Hippocampal formation (tissue), 2 donors: ENCODE measurements at regions not wholly inside any gene's neighbourhood (a gene's known extent, or its start where the extent isn't known, plus 50 kb on each side); places are given as distances from the start of the nearest gene placed in this dataset.
A peak's percentile ranks its signal among the peaks of the same experiment; 100 is the strongest.
"Not testable (repeated sequence)": the region's sequence is repeated elsewhere in the genome, so short reads cannot be mapped to it uniquely, and the experiment has no call there.

Experiments
- DNase-seq, 2 donors: peaks; one replicate each; lab custom pipeline; 2025; lab: John Stamatoyannopoulos, UW

DNA sequence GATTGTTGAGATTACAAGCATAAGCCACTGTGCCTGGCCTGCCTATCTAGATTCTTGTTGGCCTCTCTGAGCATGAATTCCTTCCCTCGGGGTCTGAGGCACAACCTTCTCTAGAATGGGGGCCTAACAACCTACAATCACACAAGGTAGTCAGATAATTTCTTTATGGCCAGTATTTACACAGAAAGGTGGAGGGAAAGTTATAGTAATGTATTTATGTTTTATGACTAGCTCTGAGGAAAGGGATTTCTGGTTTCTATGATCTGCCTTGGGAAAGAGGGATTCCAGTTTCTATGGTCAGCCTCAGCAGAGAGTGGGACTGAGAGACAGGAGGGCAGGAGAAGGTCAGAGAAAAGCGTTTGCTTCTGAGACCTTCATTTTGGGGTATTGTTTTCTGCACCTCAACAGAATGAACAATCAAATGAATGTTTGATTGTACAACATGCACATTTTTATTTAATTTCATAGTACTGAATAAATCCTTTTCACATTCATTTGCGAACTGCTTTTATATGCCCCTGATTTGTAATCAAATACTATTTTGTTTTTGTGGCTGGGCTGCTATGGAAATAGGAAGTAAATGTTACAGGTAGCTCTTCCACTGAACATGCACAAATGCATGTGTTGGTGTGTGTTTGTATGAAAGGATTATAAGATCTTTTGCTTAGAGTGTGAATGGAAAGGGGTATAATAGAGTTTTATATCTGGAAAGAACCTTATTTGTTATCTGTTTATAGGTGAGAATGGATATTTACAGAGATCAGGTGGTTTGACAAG lies 499.7 kb upstream of the RGS6 start:
- no peak for DNase-seq

DNA sequence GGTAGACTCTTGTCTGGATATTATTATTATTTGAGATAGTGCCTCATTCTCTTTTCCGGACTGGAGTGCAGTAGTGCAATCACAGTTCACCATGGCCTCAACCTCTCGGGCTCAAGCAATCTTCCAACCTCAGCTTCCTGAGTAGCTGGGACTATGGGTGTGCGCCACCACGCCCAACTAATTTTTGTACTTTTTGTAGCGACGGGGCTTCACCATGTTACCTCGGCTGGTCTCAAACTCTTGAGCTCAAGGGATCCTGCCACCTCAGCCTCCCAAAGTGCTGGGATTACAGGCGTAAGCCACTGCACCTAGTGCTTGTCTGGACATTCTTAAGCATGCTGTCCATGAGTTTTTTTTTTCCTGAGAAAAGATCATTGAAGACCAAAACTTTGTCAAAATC lies 498.9 kb upstream of the RGS6 start:
- DNase-seq: no peak

DNA sequence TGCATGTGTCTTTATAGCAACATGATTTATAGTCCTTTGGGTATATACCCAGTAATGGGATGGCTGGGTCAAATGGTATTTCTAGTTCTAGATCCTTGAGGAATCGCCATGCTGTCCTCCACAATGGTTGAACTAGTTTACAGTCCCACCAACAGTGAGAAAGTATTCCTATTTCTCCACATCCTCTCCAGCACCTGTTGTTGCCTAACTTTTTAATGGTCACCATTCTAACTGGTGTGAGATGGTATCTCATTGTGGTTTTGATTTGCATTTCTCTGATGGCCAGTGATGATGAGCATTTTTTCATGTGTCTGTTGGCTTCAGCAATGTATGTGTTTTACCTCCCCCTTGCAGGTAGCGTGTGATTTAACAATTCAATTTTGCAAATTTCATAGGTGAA lies 496.6 kb upstream of the RGS6 start:
- not testable (repeated sequence) for DNase-seq

DNA sequence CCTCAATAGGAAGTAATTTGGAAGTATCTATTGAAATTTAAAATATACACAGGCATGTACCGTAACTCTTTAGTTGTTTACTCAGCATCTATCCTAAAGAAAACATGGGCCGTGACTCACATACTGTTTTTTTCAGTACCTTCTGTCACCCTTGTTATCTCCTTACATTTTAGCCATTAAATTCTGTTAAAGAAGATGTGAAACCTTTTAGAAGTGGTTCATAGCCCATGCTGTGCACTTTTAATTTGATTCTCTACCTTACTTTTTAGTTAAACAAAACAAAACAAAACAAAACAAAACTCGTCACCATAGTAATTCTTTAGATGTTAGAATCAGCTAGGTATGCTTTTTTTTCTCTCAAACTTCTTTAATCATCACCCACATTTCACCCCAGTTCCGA lies 494.4 kb upstream of the RGS6 start:
- no peak for DNase-seq

DNA sequence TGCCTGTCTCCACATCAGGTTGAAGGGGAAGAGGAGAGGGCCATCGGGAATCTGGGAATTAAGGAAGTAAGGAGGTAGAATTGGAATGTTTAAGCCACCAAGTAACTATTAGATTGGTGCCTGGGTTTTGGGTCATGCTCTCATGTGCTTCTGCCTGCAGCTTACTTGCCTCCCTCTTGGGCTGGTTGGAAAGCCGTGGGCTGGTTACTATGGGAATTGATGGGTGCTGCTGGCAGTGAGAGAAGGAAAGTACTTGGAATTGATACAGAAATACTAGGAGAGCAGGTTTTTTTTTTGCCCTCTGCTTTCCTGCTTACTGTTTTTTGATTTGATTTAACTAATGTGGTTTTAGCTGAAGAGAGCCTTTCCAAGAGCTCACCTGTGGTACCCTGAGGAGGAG lies 493.5 kb upstream of the RGS6 start:
- DNase-seq: peak in 1 of 2 donors; percentile 61

DNA sequence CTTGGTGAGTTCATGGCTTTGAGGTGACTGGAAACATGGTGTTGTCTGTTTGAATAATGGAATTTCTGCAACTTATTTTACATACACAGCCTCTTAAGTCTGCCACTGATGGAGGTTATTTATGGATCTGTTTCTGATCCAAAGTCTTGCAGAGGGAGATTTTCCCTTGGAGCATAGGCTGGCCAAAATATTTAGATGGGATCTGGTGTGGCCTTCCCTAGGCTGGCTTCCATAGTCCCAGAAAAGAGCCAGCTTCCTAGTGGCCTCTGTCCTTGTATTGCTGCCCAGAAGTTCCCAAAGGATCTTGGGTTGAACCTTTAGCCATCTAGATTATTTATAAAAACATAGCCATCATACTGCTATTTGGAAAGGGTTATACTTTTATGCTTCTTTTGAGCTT lies 491.1 kb upstream of the RGS6 start:
- no peak for DNase-seq

DNA sequence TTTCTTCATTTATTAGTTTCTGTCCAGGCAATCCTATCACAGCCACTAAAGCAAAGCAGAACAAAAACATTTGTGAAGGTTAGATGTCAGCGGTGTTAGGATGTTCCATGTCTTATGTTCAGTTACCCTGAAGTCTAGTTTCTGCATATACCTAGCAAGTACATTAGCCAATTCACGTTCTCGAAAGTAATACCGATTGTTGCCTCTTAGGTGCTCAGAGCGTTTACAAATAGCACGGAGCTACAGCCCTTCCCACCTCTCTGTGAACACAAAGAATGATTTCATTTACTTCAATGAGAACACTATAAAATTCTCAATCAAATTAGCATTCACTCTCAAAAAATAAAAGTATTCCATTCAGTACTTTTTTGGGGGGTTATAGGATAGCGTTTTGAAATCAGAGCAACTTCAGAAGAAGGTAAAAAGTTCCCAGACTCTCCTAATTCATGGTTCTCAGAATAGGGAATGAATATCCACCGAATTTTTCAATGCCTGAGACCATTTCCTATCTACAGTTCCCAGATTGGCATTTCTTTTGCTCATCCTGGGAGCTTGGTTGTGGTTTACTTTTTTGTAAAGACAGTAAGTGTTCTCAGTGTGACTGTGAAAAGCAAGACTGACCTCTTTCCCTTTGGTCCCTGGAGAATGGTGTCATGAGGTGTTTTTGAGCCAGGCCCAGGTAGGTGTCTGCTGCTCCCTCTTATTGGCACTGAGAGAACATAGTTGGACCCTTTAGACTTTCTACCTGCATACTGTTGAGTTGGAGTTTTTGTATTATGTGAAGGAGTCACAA lies 488.0 kb upstream of the RGS6 start:
- DNase-seq: no peak

DNA sequence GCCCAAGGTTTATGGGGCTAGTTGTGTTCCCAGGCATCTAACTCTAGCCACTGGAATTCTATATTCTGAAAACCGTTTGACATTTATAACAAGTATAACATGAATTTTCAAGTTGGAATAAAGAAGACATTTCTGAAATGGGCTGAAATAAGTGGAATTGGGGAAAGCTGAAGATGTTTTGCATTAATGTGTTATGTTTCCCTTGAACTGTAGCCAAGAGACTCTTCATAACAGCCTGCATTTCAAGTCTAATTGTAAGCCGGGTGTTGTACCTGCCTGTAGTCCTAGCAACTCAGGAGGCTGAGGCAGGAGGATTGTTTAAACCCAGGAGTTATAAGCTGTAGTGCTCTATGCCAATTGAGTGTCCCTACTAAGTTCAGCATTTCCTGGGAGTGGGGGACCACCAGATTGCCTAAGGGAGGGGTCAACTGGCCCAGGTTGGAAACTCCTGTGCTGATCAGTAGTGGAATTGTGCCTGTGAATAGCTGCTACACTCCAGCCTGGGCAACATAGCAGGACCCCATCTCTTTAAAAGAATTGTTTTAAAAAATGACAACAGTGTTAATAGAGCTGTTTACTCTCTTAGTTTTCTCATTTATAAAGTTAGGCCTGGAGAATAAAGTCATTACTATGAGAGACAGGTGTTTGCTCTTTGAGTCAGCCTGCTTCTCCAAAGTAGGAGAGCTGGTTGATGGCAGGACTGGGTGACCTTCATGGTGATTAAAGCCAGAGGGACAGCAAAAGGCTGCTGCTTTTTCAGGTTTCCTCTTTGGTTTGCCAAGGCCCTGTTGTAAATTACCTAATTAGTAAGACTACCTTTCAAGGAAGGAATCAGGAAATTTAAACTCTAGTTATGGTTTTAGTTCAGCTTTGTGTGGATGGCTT lies 483.6 kb upstream of the RGS6 start:
- DNase-seq: no peak

DNA sequence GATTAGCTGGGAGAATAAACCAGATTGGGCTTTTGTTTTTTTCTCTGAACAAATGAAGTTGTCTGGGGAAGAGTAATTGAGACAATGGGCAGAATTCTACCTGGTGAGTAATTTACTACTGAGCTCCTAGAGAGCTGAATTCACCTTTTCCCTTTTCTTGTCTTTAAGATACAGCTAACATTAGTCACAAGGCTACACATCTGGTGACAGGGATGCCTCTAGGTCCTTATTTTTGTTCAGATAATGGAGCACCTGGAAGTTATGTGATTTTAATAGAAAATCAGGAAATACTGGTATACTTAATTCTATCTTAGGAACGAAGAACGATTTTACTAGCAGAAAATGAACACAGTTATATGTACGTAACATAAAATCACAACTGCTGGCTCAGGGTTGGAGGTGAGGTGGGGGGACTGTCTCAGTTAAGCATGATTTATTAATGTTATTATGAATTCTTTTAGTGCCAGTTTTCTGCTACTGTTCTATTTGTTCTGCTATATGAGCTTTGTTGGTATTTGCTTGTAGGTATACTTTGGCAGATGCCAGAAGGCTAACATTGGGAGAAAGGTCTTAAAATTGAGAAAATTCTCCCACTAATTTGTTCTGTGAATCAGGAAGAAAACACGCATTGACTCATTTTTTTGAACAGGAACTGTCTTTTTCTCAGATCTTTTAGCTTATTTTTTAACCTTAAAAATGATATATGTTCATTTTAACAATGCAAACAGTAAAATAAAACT lies 482.7 kb upstream of the RGS6 start:
- DNase-seq: no peak

DNA sequence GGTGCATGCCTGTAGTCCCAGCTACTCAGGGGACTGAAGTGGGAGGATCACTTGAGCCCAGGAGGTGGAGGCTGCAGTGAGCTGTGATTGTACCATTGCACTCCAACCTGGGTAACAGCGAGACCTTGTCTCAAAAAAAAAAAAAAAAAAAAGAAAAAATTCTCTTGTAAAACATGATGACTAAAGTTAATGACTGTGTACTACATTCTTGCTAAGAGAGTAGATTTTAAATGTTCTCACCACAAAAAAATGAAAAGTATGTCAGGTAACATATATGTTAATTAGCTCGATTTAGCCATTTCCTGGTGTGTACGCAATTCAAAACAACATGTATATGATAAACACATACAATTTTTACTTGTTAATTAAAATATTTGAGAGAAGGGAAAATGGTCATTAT lies 480.7 kb upstream of the RGS6 start:
- DNase-seq: no peak

DNA sequence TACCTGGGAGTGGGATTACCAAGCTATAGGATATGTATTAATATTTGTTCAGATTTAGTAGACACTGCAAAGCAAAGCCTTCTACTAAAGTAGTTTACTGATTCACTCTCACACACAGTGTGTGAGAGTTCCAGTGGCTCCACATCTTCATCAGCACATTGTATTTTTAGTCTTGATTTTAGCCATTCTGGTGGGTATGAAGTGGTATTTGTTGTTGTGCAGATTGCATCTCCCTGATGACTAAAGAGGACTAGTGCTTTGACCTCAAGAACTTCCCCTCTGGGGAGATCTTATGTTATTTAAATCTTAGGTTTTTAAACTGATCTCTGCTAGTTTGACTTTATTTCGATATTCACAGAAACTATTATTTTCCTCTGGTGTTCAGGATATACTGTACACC lies 479.7 kb upstream of the RGS6 start:
- DNase-seq: no peak

DNA sequence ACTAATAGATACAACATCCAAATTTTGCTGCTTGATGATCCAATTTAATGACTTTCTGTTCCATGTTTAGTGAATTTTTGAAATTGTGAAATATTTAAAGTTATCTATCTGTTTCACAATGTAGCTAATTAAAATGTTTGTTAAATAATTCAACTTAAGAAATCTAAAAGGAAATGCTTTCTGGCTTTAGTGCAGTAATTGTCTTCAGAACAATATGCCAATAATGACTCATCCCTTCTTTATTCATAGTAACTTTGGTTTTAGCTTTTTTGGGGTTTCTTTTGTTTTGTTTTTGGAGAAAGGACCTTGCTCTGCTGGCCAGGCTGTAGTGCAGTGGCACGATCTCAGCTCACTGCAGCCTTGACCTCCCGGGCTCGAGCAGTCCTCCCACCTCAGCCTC lies 479.2 kb upstream of the RGS6 start:
- DNase-seq: no peak

DNA sequence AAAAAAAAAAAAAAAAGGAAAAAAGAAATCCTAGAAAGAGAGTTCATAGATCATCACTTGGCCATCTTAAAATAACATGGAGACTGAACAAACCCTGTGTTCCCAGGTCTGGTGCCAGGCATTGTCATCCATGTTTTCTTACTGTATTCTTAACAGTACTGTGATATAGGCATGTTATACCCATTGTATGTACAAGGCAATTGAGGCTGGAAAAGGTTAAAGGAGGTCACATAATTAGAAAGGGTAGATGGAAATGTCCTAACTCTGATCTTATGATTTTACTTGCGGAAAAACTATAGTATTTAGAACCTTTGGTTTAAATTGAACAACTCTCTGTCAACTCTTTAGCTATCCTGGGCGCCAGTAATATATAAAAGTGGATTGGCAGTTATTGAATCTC lies 478.2 kb upstream of the RGS6 start:
- DNase-seq: no peak

DNA sequence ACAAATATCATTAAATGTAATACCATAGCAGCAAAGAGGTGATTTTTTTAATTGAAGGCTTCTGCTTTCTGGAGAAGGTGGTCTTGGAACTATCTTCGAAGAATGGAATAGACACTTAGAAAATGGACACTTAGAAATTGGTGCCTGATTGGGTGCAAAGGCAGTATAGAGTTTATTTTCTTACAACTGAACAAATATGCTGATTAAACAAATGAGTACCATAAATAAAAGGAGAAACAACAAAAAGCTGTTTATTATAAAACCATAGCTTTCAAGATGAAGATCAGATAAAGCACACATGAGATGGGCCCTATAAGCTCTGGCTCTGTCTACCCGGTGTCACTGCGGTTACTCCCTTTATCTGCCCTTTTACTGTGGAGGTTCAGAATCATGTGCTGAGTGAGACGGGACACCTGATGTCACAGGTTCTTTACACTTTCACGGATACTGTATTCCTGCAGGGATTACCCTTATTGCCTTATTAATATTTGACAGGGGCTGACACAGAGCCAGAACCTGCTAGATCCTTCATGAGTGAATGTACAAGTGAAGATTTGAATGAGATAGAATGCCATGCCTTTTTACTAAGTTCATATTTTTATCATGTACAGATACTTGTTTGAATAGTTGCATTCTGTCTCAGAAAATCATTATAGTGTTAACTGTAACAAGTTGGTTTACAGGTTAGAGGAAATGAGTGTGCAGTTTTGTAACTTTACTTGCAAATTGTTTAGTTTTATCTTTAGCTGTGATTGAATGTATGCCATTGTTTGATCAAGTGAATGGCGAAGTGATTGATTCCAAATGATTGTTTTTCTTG lies 477.5 kb upstream of the RGS6 start:
- DNase-seq: no peak

DNA sequence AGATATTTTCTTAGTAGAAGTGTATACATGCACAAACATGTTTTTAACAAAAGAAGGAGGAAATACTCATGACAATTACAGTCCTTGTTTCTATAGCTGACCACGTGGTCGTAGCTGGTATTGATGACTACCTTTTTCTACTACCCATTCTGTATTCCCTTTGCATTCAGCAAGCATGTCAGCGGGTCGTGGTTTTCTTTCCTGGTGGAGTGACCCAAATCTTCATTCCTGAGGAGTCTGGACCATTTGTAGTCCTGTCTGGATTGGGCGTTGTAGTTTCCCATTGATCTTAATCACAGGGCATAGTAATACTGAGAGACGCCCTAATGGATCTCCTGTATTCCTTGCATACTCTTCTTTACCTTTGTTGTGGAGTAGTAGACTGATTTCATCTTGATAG lies 472.1 kb upstream of the RGS6 start:
- DNase-seq: no peak

DNA sequence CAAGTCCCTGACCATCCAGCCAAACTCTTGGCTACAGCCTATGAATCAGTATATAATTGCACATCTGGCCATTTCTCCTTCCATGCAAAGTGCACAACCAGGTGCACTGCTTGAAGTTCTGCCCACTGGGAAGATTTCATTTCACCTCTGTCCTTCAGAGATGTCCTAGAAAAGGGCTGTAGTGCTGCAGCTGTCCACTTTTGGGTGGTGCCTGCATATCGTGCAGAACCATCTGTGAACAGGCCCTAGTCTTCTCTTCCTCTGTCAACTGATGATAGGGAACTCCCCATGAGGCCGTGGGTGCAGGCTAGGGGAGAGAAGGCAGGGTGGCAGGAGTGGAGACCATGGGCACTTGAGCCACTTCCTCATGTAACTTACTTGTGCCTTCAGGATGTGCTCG lies 470.6 kb upstream of the RGS6 start:
- not testable (repeated sequence) for DNase-seq

DNA sequence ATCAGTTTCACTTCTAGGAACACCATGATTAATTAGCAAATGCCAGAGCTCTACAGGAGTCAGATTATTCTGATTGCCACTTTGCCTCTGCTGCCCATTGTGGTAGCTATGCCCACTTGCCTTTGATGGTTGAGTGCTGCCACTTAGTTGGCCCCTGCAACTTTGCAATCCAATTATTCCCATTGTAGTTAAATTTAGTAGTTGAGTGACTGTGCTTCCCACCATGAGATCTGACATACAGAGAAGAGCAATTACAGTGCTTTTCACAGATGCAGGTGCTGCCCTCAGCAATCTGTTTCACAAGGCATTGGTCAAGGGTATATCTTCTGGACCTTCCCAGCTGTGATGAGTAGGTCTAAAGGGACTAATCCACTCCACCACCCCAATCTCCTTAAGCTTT lies 468.4 kb upstream of the RGS6 start:
- no peak for DNase-seq

DNA sequence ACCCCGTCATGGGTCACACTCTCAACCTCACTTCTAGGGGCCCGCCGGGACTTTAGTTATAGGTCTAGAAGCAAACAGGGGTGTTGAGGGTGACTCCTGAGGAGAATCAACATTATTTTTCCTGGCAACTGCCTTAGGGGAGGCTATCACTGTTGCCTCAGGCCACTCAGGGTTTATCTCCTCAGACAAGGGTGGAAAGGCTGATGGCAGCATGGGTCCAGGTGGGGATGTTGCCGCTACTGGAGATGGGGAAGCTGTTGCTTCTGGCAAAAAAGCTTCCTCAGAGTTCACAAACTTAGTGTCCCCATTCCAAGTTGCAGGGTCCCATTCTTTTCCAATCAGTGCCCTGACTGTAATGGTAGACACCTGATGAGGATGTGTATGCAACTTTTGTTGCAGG lies 467.4 kb upstream of the RGS6 start:
- no peak for DNase-seq

DNA sequence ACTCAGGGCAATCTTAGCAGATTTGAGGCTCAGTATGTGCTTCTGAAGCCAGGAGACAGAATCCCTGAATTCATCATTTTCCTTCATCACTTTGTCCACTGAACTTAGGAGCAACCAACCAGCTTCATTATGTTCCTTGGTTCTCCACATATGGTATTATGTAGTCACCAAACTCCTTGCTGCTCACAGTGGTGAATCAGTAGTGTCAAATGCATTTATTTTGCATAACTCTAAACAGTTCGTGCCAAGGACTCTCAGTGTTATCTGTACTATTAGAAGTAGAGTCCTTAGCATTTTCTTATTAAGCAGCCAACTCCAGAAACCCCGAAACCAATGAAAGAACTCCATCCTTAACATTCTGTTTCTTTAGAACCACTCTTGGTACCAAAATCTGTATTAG lies 466.9 kb upstream of the RGS6 start:
- no peak for DNase-seq

DNA sequence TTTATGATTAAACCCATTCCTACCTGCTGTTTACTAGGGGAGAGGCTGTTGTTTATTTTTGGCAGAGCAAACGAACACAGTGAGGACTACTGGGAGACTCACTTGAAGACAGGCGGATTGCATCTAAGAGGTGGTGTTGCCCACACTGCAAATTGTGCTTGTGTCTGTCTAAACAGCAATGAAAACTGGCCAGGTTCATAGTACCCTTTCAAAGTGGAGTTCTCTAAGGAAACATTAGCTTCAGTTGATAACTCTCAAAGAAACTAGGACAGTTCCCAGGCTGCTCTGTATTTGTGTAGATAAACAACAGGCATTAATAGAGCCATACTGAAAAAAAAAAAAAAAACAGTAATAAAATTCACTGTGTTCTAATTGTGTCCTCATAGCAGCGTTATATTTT lies 466.0 kb upstream of the RGS6 start:
- DNase-seq: peak in 1 of 2 donors; percentile 46

DNA sequence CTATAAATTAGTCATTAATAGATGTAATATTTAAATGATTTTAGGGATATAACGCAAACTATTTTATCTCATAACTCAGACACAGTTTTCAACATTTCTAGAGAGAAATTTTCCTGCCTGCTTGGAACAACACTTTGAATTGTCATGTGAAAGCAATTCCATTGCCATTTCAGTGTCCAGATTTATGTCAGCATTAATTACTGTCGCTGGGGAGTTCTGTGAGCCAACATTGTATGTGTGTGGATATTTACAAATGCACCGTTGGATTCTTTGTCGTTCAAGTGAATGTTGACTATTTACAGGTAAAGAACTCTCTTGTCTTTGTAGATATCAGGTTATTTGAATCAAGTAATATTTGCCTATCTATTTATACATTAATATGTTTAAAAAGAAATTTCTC lies 465.3 kb upstream of the RGS6 start:
- DNase-seq: peak in 1 of 2 donors; percentile 67
